SK-N-SH (cell line): ENCODE measurements at regions not wholly inside any gene's neighbourhood (a gene's known extent, or its start where the extent isn't known, plus 50 kb on each side); places are given as distances from the start of the nearest gene placed in this dataset.
A peak's percentile ranks its signal among the peaks of the same experiment; 100 is the strongest.

Source experiments
- CTCF ChIA-PET: fragments of 300-600, 350-600 bp; formaldehyde crosslinking; extraction: SDS; loops from one replicate; lab custom pipeline; 2021; lab: Yijun Ruan, JAX
- POLR2A ChIA-PET: fragments of 350-600 bp; sonication (Branson Sonifier 250); formaldehyde crosslinking; extraction: SDS; loops from one replicate; lab custom pipeline; 2020; ENCODE audit warnings: antibody characterized with exemption, inconsistent platforms; lab: Yijun Ruan, JAX
- DNase-seq: peaks from one replicate; pipeline ENCODE4 v3.0.0; 2012
- H2AFZ ChIP-seq: fragments of 200-600 bp; sonication (generic); 2 replicates; pipeline ENCODE4 v1.8.1; 2016; ENCODE audit warnings: antibody characterized with exemption, mild to moderate bottlenecking, low read depth
- H3F3A ChIP-seq: fragments of 200-600 bp; sonication (generic); replicated peaks from 2 replicates; pipeline ENCODE3; 2016; ENCODE audit warnings: antibody characterized with exemption, mild to moderate bottlenecking; ENCODE audit not compliant: insufficient read depth
- H3K27ac ChIP-seq, 2 experiments: fragments of 200-500 bp in 1 of 2; fragments of 200-600 bp in 1 of 2; sonication (Bioruptor generic) in 1 of 2; sonication (generic), shearing (Covaris generic) in 1 of 2; 2 replicates each; pipeline versions ENCODE4 v1.5.1 to v1.6.1; 2014 to 2016; ENCODE audit warnings: low read depth in 2 of 2, inconsistent platforms in 1 of 2, low read length in 1 of 2, mild to moderate bottlenecking in 1 of 2, mixed read lengths in 1 of 2
- H3K27me3 ChIP-seq: fragments of 200-600 bp; sonication (generic), shearing (Covaris generic); 2 replicates; pipeline ENCODE4 v1.6.1; 2016; ENCODE audit warnings: mixed run types; ENCODE audit not compliant: insufficient read depth
- H3K36me3 ChIP-seq, 2 experiments: fragments of 200-500 bp in 1 of 2; fragments of 200-600 bp in 1 of 2; sonication (Bioruptor generic) in 1 of 2; sonication (generic) in 1 of 2; replicated peaks in 1 of 2; 2 replicates each; pipeline versions ENCODE3 to v1.5.1; 2014 to 2016; ENCODE audit warnings: low read length in 1 of 2, mild to moderate bottlenecking in 1 of 2; ENCODE audit not compliant: insufficient read depth in 2 of 2, control insufficient read depth in 1 of 2
- H3K4me1 ChIP-seq, 2 experiments: fragments of 200-500 bp in 1 of 2; fragments of 200-600 bp in 1 of 2; sonication (Bioruptor generic) in 1 of 2; sonication (generic), shearing (Covaris generic) in 1 of 2; 2 replicates each; pipeline versions ENCODE4 v1.5.1 to v1.6.1; 2014 to 2016; ENCODE audit warnings: low read depth in 1 of 2, low read length in 1 of 2, mixed run types in 1 of 2; ENCODE audit not compliant: insufficient read depth in 2 of 2, control insufficient read depth in 1 of 2
- H3K4me2 ChIP-seq: fragments of 200-600 bp; sonication (generic), shearing (Covaris generic); 2 replicates; pipeline ENCODE4 v1.6.1; 2017; ENCODE audit warnings: mixed run types
- H3K4me3 ChIP-seq, 2 experiments: fragments of 200-500 bp in 1 of 2; fragments of 200-600 bp in 1 of 2; sonication (Bioruptor generic) in 1 of 2; sonication (generic), shearing (Covaris generic) in 1 of 2; 2 replicates each; pipeline versions ENCODE4 v1.5.1 to v1.8.1; 2014 to 2016; ENCODE audit warnings: low read depth in 2 of 2, inconsistent platforms in 1 of 2, low read length in 1 of 2, mild to moderate bottlenecking in 1 of 2, mixed read lengths in 1 of 2, moderate library complexity in 1 of 2
- H3K79me2 ChIP-seq: fragments of 200-600 bp; sonication (generic); 2 replicates; pipeline ENCODE4 v1.8.1; 2017; ENCODE audit warnings: mild to moderate bottlenecking; ENCODE audit not compliant: insufficient read depth
- H3K9ac ChIP-seq: fragments of 200-600 bp; sonication (generic); 2 replicates; pipeline ENCODE4 v1.6.1; 2017; ENCODE audit warnings: mixed run types
- H3K9me2 ChIP-seq: fragments of 200-600 bp; sonication (generic); 2 replicates; pipeline ENCODE4 v1.6.1; 2017; ENCODE audit warnings: mixed run types
- H3K9me3 ChIP-seq: fragments of 200-600 bp; sonication (generic); 2 replicates; pipeline ENCODE4 v1.6.1; 2017; ENCODE audit warnings: mixed run types, mild to moderate bottlenecking, moderate library complexity
- H4K20me1 ChIP-seq: fragments of 200-600 bp; sonication (generic); 2 replicates; pipeline ENCODE4 v1.6.1; 2017; ENCODE audit warnings: mild to moderate bottlenecking, mixed run types; ENCODE audit not compliant: insufficient read depth
- CHD2 ChIP-seq: fragments of 150-350 bp; IDR thresholded peaks from 2 replicates; pipeline ENCODE4 v1.6.1; 2018; ENCODE audit warnings: low read length; ENCODE audit not compliant: partially characterized antibody
- CTCF ChIP-seq: fragments of 200-600 bp; sonication (generic); IDR thresholded peaks from 2 replicates; pipeline ENCODE4 v1.6.1; 2017; ENCODE audit warnings: antibody characterized with exemption, mild to moderate bottlenecking, moderate library complexity
- ELF1 ChIP-seq: IDR thresholded peaks from 2 replicates; pipeline ENCODE4 v1.4.0; 2012
- EP300 ChIP-seq, 2 experiments: IDR thresholded peaks; 2 replicates each; pipeline versions ENCODE4 v1.4.0 to v1.6.1; 2012; ENCODE audit warnings: borderline replicate concordance in 1 of 2, low read depth in 1 of 2, low read length in 1 of 2
- EZH2phosphoT487 ChIP-seq: fragments of 200-600 bp; sonication (generic); IDR thresholded peaks from 2 replicates; pipeline ENCODE4 v1.6.1; 2017; ENCODE audit warnings: low read depth, mixed run types, mild to moderate bottlenecking, antibody characterized with exemption, moderate library complexity, borderline replicate concordance
- FOXJ3 ChIP-seq: sonication (generic); formaldehyde crosslinking; IDR thresholded peaks from 2 replicates; pipeline ENCODE4 v1.5.1; 2020; ENCODE audit warnings: mild to moderate bottlenecking, missing genetic modification reagents
- FOXM1 ChIP-seq: IDR thresholded peaks from 2 replicates; pipeline ENCODE4 v1.4.0; 2012; ENCODE audit warnings: low read depth, mild to moderate bottlenecking
- GABPA ChIP-seq: IDR thresholded peaks from 2 replicates; pipeline ENCODE4 v1.4.0; 2012; ENCODE audit warnings: low read depth, mild to moderate bottlenecking
- GATA2 ChIP-seq: sonication (generic); formaldehyde crosslinking; IDR thresholded peaks from 2 replicates; pipeline ENCODE4 v1.5.0; 2020; ENCODE audit warnings: mild to moderate bottlenecking, missing genetic modification reagents
- MAX ChIP-seq: IDR thresholded peaks from 2 replicates; pipeline ENCODE4 v1.4.0; 2012; ENCODE audit warnings: low read depth
- MEF2A ChIP-seq: IDR thresholded peaks from 2 replicates; pipeline ENCODE4 v1.4.0; 2012; ENCODE audit warnings: low read depth, borderline replicate concordance
- NFIC ChIP-seq: IDR thresholded peaks from 2 replicates; pipeline ENCODE4 v1.4.0; 2012; ENCODE audit warnings: borderline replicate concordance
- NRF1 ChIP-seq: IDR thresholded peaks from 2 replicates; pipeline ENCODE4 v1.6.1; 2012; ENCODE audit warnings: low read depth, mild to moderate bottlenecking, low read length
- PBX3 ChIP-seq: IDR thresholded peaks from 2 replicates; pipeline ENCODE4; 2012
- POLR2AphosphoS5 ChIP-seq: IDR thresholded peaks from 2 replicates; pipeline ENCODE4 v1.6.1; 2012; ENCODE audit warnings: low read depth, low read length
- RAD21 ChIP-seq: IDR thresholded peaks from 2 replicates; pipeline ENCODE4 v1.6.1; 2012; ENCODE audit warnings: mild to moderate bottlenecking, low read length
- REST ChIP-seq: IDR thresholded peaks from 2 replicates; pipeline ENCODE4 v1.6.1; 2012; ENCODE audit warnings: mild to moderate bottlenecking, low read depth, low read length, moderate library complexity
- RFX5 ChIP-seq: IDR thresholded peaks from 2 replicates; pipeline ENCODE4 v1.6.1; 2012; ENCODE audit warnings: mild to moderate bottlenecking, improper control_type of control experiment, low read length
- RXRA ChIP-seq: IDR thresholded peaks from 2 replicates; pipeline ENCODE4 v1.4.0; 2012; ENCODE audit warnings: low read depth, mild to moderate bottlenecking, borderline replicate concordance
- SMC3 ChIP-seq: IDR thresholded peaks from 2 replicates; pipeline ENCODE4 v1.6.1; 2012; ENCODE audit warnings: low read depth, low read length, improper control_type of control experiment
- TCF12 ChIP-seq: IDR thresholded peaks from 2 replicates; pipeline ENCODE4 v1.4.0; 2012
- TEAD4 ChIP-seq: IDR thresholded peaks from 2 replicates; pipeline ENCODE4 v1.4.0; 2012; ENCODE audit warnings: mild to moderate bottlenecking, borderline replicate concordance; ENCODE audit not compliant: insufficient read depth
- USF1 ChIP-seq: IDR thresholded peaks from 2 replicates; pipeline ENCODE4 v1.4.0; 2012; ENCODE audit warnings: low read depth, borderline replicate concordance
- USF2 ChIP-seq: fragments of 150-350 bp; IDR thresholded peaks from 2 replicates; pipeline ENCODE4 v1.6.1; 2017; ENCODE audit warnings: antibody characterized with exemption, low read length, low read depth, borderline replicate concordance
- WGBS: methylation state at CpG from one replicate; pipeline ENCODE4 v1.1.6; 2017; ENCODE audit warnings: low lambda C conversion rate; 5-methylcytosine and 5-hydroxymethylcytosine counted together

- Histone ChIP-seq H3F3A (peaks cover 47% of the 10 kb centered on the region), H3K79me2 (no peaks in the 10 kb centered on the region), H3K27me3 (no peaks in the 10 kb centered on the region), H3K36me3 (no peaks in the 10 kb centered on the region), H3K9me2 (no peaks in the 10 kb centered on the region), H2AFZ (peak overlapping the region; percentile 79; the same call in 1 of the 2 replicates), H3K27ac (peak overlapping the region; percentile 75 to 99; a peak in 3 of 4 replicates), H4K20me1 (no peaks in the 10 kb centered on the region), H3K4me2 (peak overlapping the region; percentile 28), H3K4me1 (peaks cover 0 to 28% of the 10 kb centered on the region in 2 experiments; a peak in 3 of 4 replicates), H3K4me3 (no peak overlapping the region), H3K9me3 (no peaks in the 10 kb centered on the region), H3K9ac (peak overlapping the region; percentile 51; the same call in 1 of the 2 replicates)
- POLR2A ChIA-PET, result interaction anchor here (0.6 kb wide), 1 partner anchor 82 kb away, joined by 4 read pairs; no protein-coding TSS in a partner anchor
- 45% methylated on average over 3 of the region's 3 CpGs for WGBS
- CTCF ChIA-PET, result interaction anchor here (1.1 kb wide), 1 partner anchor 106 kb away, joined by 3 read pairs; no protein-coding TSS in a partner anchor
- no peak for DNase-seq
- TF ChIP-seq FOXJ3 (CRISPR knock-in tag) (no peak), CTCF (no peak), RFX5 (no peak), USF2 (no peak), MAX (0 out of 2 replicates have a peak, but pooled peaks have one; percentile 8), REST (no peak), RXRA (no peak), NFIC (no peak), TCF12 (peak; percentile 56), NRF1 (no peak), GATA2 (CRISPR knock-in tag) (no peak), RAD21 (no peak), SMC3 (no peak), ELF1 (no peak), PBX3 (peak; percentile 94), CHD2 (no peak), TEAD4 (peak; percentile 80), FOXM1 (no peak), EP300 (IDR thresholded peaks at IDR 0.05; ENCODE audit: borderline replicate concordance in 1 of 2, low read depth in 1 of 2, low read length in 1 of 2) (peak in 1 of 2 experiments; percentile 73; a peak in 1 of 4 replicates), MEF2A (no peak), POLR2AphosphoS5 (peak; percentile 17; the same call in 1 of the 2 replicates), USF1 (no peak), EZH2phosphoT487 (no peak), GABPA (no peak)
Measured at GRCh38 chr1:81706650-81707435, 93.9 kb upstream of the ADGRL2 start.
